KMS-11 (cell line): ENCODE measurements at regions not wholly inside any gene's neighbourhood (a gene's known extent, or its start where the extent isn't known, plus 50 kb on each side); places are given as distances from the start of the nearest gene placed in this dataset.

ENCODE experiments used
- H2AFZ ChIP-seq: fragments of 200-600 bp; sonication (generic); 2 replicates; pipeline ENCODE4 v1.6.1; 2016; ENCODE audit warnings: antibody characterized with exemption, mixed run types, low read depth
- H3K27ac ChIP-seq: fragments of 200-600 bp; sonication (generic); 2 replicates; pipeline ENCODE4 v1.6.1; 2016; ENCODE audit warnings: mild to moderate bottlenecking, mixed run types
- H3K27me3 ChIP-seq: fragments of 200-600 bp; sonication (generic); 2 replicates; pipeline ENCODE4 v1.6.1; 2017; ENCODE audit warnings: mild to moderate bottlenecking, low read depth, mixed run types, moderate library complexity; ENCODE audit not compliant: insufficient read depth
- H3K36me3 ChIP-seq: fragments of 200-600 bp; sonication (generic); 2 replicates; pipeline ENCODE4 v1.6.1; 2017; ENCODE audit warnings: mild to moderate bottlenecking, mixed run types; ENCODE audit not compliant: insufficient read depth
- H3K4me1 ChIP-seq: fragments of 200-600 bp; sonication (generic); 2 replicates; pipeline ENCODE4 v1.6.1; 2016; ENCODE audit warnings: mild to moderate bottlenecking, low read depth, mixed run types; ENCODE audit not compliant: poor library complexity, severe bottlenecking
- H3K4me2 ChIP-seq: fragments of 200-600 bp; sonication (generic); 2 replicates; pipeline ENCODE4 v1.7.0; 2016; ENCODE audit warnings: mild to moderate bottlenecking, mixed run types
- H3K4me3 ChIP-seq: fragments of 200-600 bp; sonication (generic); IDR thresholded peaks from 2 replicates; pipeline ENCODE4 v1.6.1; 2017; ENCODE audit warnings: low read depth, low read length, mixed read lengths; ENCODE audit not compliant: insufficient read depth
- H3K79me2 ChIP-seq: fragments of 200-600 bp; sonication (generic); 2 replicates; pipeline ENCODE4 v1.6.1; 2016; ENCODE audit warnings: low read depth, mixed run types; ENCODE audit not compliant: insufficient read depth
- H3K9ac ChIP-seq: fragments of 200-600 bp; sonication (generic); 2 replicates; pipeline ENCODE4 v1.6.1; 2016; ENCODE audit warnings: mild to moderate bottlenecking, mixed run types
- H4K20me1 ChIP-seq: fragments of 200-600 bp; sonication (generic); 2 replicates; pipeline ENCODE4 v1.6.1; 2016; ENCODE audit warnings: mild to moderate bottlenecking, mixed run types; ENCODE audit not compliant: insufficient read depth
- CTCF ChIP-seq: fragments of 200-600 bp; sonication (generic); conservative IDR thresholded peaks from 2 replicates; pipeline ENCODE4 v1.6.1; 2017; ENCODE audit warnings: low read depth, mild to moderate bottlenecking, antibody characterized with exemption, low read length, moderate library complexity, mixed read lengths

GRCh38 chr16:87219287-87219909 lies 97.8 kb downstream of the C16orf95 start:
- Histone ChIP-seq H3K4me2 (no peak overlapping the region), H3K27me3 (no peaks in the 10 kb centered on the region), H3K9ac (no peak overlapping the region), H3K4me1 (no peaks in the 10 kb centered on the region), H4K20me1 (no peaks in the 10 kb centered on the region), H3K79me2 (no peaks in the 10 kb centered on the region), H2AFZ (no peak overlapping the region), H3K36me3 (no peaks in the 10 kb centered on the region), H3K4me3 (no peak overlapping the region), H3K27ac (no peak overlapping the region)
- no peak for TF ChIP-seq CTCF

- Histone ChIP-seq H3K4me3 (no peak overlapping the region), H3K27me3 (peaks cover 5% of the 10 kb centered on the region; the same call in 1 of the 2 replicates), H3K36me3 (no peaks in the 10 kb centered on the region), H3K9ac (no peak overlapping the region), H3K79me2 (no peaks in the 10 kb centered on the region), H2AFZ (no peak overlapping the region), H3K4me2 (no peak overlapping the region), H3K4me1 (no peaks in the 10 kb centered on the region), H3K27ac (no peak overlapping the region), H4K20me1 (no peaks in the 10 kb centered on the region)
- no peak for TF ChIP-seq CTCF
These were observed 95.6 kb downstream of the C16orf95 start for GRCh38 chr16:87221633-87222032.

DNA sequence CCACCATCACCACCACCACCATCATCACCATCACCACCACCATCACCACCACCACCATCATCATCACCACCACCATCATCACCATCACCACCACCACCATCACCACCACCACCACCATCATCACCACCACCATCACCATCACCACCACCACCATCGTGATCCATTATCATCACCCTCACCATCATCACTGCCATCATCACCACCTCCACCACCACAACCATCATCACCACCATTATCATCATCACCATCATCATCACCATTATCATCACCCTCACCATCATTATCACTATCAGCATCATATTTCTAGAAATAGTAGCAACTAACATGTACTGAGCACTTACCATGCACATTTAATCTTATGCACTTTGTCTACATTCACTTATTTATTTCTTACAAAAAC lies 94.9 kb downstream of the C16orf95 start:
- Histone ChIP-seq H4K20me1 (no peaks in the 10 kb centered on the region), H3K27me3 (peaks cover 9% of the 10 kb centered on the region; the same call in 1 of the 2 replicates), H3K4me1 (no peaks in the 10 kb centered on the region), H3K27ac (no peak overlapping the region), H3K9ac (no peak overlapping the region), H3K4me2 (no peak overlapping the region), H3K36me3 (no peaks in the 10 kb centered on the region), H2AFZ (no peak overlapping the region), H3K4me3 (no peak overlapping the region), H3K79me2 (no peaks in the 10 kb centered on the region)
- no peak for TF ChIP-seq CTCF

DNA sequence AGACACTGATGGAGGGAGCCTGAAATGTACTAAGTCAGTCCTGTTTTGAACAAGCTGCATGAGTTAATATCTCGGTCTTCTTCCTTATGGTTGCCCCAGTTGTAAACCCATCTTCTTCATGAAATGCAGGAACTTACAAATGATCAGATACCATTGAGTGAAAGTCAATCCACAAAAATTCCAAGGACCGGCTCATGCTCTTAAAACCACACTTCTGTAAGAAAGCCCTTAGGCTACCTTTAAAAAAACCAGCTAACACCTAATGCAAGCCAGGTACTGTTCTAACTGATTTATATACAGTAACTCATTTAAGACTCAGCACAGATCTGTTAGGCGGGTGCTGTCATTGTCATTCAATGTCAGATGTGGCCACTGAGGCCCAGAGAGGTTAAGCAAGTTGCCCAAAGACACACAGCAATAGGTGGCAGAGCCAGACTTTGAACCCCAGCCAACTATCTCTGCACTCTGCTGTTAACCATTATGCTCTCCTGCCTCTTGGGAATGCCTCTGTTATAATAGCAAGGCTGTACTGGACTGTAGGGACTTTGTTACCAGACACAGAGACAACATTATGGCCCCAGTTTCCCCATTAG lies 93.4 kb downstream of the C16orf95 start:
- Histone ChIP-seq H3K27me3 (peaks cover 9% of the 10 kb centered on the region; the same call in 1 of the 2 replicates), H3K27ac (no peak overlapping the region), H3K4me3 (no peak overlapping the region), H2AFZ (no peak overlapping the region), H4K20me1 (no peaks in the 10 kb centered on the region), H3K4me1 (no peaks in the 10 kb centered on the region), H3K79me2 (no peaks in the 10 kb centered on the region), H3K9ac (no peak overlapping the region), H3K36me3 (no peaks in the 10 kb centered on the region), H3K4me2 (no peak overlapping the region)
- no peak for TF ChIP-seq CTCF
